CD4-positive, alpha-beta T cell treated with Interleukin-2 at 100 ng/mL for 4 hours (primary cell): ENCODE measurements at regions not wholly inside any gene's neighbourhood (a gene's known extent, or its start where the extent isn't known, plus 50 kb on each side); places are given as distances from the start of the nearest gene placed in this dataset.

ENCODE experiments used
- DNase-seq: peaks from one replicate; pipeline ENCODE4 v3.0.0-alpha.2; 2020; ENCODE audit warnings: low spot score

DNA sequence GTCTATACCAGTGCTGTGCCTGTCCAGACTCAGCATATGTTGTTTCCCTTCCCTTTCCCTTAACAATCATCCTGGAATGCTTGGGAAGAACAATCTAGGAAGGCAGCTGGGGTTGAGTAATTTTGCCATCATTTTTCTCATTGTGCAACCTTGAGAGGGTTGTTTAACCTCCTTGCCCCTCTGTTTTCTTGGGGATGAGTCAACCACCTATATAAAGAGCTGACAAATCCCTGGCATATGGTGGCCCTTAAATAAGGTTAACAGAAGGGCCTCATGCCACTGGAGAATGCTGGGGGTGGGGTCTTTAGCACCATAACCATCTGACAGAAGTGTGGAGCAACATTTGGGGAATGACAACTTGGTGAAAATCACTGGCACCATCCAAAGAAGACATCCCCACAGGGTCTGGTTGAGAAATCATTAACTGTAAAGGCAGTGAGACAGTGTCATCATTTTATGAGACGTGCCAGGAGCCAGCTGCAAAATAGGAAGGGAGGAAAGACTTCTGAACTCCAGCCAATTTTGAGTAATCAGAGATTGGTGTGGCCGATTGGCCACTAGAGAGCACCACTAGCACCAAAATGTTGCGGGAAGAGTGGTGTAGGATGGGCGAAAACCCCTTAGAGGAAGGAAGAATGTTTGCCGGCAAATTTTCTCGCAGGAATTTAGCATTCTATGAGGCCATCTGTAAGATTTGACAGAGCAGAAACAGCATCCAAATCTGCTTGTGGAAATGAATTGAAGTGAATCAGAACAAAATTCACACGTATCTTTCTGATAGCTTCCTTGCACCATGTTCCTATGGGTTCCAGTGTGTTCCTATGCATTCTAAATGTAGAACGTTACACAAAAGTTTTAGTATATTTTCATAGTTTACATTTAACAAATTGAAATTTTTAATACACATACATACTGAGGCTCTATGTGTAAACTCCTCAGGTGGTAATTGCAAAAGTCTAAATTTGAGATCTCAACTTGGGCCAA lies 113.8 kb downstream of the MSX2 start:
- DNase-seq, result no peak

- DNase-seq, result no peak
Measured at GRCh38 chr5:174834081-174834480, 109.7 kb downstream of the MSX2 start.

- DNase-seq, result no peak
Measured at GRCh38 chr5:174832811-174833210, 108.4 kb downstream of the MSX2 start.

- DNase-seq, result no peak
Measured at GRCh38 chr5:174832025-174832424, 107.6 kb downstream of the MSX2 start.

- no peak for DNase-seq
Measured at GRCh38 chr5:174831031-174831660, 106.8 kb downstream of the MSX2 start.

DNA sequence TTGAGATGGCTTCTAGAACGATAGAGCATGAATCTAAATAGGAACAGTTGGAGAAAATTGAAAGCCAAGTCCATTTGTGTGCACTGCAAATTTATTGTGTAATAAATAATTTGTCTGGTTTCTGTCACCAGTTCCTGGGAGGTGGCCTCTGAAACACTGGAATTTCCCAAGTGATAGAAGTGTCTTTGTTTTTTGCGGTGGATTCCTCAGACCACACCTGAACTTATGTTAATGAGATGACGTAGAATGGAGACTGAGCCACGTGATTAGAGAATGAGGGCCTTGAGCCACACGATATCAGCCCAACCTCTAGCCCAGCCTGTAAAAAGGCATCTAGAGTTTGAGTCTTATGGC lies 105.1 kb downstream of the MSX2 start:
- no peak for DNase-seq

DNA sequence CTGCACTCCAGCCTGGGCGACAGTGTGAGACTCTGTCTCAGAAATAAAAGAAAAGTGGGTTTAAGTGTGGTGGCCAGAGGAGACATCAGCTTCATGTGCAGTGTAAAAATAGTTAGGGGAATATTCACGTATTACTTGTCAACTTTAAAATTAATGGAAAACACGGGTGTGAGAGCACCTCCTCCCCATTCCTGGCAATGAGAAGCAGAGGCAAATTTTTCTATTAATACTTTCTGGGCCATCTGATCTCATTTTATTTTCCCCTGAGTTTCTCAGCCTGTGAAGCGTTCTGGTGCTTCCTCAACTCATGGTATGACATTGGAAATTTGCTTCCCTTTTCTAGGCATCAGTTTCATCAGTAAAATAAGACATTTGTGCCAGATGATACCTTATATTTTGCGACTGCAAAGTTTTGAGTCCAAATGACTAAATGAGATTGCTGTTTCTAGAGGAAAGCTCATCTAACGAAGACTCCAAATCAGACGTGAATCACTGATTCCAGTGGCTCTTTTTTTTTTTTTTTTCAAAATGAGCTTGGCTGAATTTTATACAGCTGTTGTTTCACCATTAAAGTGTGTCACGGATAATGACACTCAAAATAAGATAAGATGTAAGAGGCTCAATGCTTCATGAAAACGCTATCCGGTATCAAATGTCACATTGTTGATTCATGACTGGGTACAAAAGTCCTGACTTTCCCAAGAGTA lies 104.6 kb downstream of the MSX2 start:
- DNase-seq, result no peak

DNA sequence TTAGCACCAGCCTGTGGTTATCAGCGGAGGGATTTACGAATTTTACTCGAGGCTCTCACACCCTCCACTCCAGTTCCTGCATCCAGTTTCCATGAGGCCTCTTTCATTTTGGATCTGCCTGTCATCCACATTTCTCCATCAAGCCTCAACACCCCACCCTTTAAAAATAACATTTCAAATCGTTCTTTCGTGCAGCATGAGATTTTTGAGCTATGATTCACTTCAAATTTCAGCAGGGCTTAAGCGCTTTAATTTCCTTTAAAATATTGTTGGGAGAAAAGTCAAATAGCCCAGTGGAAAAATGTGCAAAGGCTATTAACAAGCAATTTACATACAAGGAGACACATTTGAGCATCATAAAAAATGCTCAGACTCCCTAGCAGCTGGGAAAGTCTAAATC lies 103.2 kb downstream of the MSX2 start:
- DNase-seq, result no peak

DNA sequence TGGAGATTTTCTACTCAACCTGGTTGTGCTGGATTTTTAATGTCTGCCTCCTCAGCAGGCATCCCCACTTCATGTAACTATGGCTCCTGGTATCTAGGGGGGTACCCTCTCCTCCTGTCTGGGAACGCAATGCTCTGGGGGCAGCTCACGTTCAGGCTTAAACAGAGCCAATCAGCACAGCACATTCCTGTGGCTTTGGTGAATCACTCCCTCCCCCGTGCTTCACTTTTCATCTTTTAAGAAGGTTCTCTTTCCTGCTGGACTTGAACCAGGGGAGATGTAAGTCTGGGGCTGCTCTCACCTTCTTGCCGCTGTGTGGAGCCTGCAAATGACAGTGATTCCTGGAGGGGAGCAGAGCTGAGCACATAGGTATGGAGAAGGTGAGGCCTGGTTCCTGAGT lies 101.2 kb downstream of the MSX2 start:
- no peak for DNase-seq

DNA sequence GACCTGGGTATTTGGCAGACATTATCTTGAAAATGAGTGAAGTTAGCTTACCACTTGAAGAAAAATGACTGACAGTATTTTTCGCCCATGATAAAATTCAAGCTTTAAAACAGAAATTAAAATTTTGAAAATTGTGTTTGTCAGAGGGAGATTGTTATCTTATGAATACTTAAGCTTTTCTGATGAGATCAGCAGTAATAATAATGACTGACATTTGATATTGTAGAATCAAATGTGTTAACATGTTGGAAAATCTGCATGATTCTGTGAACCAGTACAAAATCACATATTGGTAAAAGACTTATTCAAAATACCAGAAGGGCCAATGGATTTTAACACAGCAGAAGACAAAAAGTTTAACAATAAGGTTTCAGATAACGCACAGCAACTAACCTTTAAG lies 94.0 kb downstream of the MSX2 start:
- no peak for DNase-seq

GRCh38 chr5:174817610-174818009 lies 93.2 kb downstream of the MSX2 start:
- no peak for DNase-seq

GRCh38 chr5:174816858-174817257 lies 92.5 kb downstream of the MSX2 start:
- no peak for DNase-seq

- DNase-seq, result no peak
Measured at GRCh38 chr5:174811438-174811837, 87.1 kb downstream of the MSX2 start.

DNA sequence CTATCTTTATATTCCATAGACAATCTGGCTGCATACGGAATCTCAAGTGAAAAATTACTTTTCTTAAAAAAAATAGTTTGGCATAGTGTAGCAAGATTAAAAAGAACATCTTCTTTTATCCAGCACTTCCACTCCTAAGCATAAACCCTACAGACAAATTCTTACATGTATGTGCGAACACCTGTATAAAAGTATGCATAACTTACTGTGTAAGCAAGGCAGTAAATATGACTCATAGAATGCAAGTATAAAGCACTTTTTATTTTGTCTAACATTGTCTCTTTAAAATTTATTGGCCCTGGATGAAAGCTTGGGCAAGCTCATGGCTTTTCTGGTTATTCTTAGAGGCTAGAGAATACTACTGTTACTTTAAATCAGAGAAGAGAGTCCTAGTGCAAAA lies 86.4 kb downstream of the MSX2 start:
- DNase-seq, result no peak

DNA sequence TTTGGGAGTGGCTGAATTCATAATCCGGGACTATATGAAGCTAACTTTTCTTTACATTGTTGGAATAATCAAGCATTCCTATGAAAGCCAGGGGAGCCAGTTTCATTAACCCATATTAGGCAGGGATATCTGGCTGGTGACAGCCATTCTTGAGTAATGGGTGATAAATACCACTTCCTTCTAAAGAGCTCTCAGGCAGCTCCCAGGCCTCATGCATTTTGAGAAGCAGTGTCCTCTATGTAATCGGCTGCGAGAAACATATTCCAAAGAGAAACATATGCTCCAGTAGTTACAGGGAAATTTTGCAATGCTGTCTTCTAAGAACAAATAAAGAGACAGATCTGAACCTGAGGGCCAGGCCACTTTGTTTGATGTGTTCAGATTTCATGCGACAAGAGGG lies 83.1 kb downstream of the MSX2 start:
- DNase-seq, result no peak

DNA sequence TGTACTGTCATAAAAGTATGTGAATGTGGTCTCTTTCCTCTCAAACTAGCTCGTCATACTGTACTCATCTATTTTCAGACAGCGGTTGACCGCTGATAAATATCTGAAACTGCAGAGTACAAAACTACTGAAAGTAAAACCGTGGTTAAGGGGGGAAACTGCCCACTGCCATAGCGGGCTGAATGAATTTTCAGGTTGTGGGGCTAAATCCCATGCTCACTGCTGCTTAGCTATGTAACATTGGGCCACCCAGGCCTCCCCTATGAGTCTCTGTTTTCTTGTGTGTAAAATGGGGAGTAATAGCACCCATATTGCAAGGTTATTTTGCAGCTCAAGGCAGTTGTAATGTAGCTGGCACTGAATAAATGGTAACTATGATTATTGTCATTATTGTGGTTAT lies 82.3 kb downstream of the MSX2 start:
- DNase-seq, result no peak

DNA sequence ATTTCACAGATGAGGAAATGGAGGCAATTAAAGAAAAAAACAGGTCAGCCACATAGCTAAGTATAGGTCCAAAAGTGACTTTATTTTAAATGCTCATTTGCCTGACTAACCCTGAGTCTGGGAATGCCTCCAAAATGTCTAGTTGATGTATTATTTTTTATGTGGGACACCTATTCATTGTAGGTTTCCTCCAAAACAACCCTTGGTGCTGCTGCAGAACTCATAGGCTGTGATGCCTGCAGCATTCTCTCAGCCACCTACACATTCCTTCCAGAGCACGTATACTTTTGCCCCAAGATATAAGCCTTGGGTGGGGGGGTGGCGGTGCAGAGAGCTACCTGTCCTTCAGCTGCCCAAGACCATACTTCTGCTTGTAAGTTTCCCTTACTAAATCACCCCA lies 77.4 kb downstream of the MSX2 start:
- DNase-seq, result no peak

GRCh38 chr5:174800435-174800834 lies 76.1 kb downstream of the MSX2 start:
- no peak for DNase-seq

- DNase-seq, result no peak
Measured at GRCh38 chr5:174799121-174799520, 74.7 kb downstream of the MSX2 start.

GRCh38 chr5:174798551-174798951 lies 74.2 kb downstream of the MSX2 start:
- no peak for DNase-seq

DNA sequence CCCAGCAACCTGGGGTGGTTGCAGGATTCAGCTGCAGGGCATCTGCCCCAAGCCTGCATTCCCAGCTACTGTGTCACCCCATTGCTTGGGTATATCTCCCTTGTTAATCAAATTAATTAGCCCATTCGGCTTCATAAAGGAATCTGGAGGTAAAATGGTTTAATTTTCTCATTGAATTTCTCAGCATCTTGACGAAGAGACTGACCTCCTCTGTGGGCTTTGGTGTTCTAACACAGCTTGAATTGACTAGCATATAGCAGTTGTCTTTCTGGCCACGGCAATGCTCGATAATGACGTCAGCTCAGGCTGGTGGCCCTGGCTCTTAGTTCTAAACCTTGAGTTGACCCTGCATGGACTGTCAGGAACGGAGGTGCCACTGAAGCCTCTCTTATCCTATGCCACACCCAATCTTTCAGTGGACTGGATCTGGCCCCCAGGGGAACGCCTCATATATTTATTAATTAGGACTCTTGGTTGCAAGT lies 72.4 kb downstream of the MSX2 start:
- DNase-seq, result no peak

GRCh38 chr5:174794931-174795672 lies 70.7 kb downstream of the MSX2 start:
- no peak for DNase-seq
